ENCODE measurements at regions not wholly inside any gene's neighbourhood (a gene's known extent, or its start where the extent isn't known, plus 50 kb on each side); places are given as distances from the start of the nearest gene placed in this dataset.

DNA sequence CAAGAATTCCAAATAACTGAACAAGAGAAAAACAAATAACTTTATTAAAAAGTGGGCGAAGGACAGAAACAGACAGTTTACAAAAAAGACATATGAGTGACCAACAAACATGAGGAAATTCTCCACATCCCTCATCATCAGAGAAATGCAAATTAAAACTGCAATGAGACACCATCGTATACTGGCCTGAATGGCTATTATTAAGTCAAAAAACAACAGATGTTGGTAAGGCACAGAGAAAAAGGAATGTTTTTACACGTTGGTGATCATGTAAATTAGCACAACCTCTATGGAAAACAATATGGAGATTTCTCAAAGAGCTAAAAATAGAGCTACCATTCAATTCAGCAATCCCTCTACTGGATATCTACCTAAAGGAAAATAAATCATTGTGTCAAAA lies 1260.4 kb upstream of the ALCAM start:
- TF ChIP-seq POLR2A (IDR thresholded peaks at IDR 0.05) (no peak), POLR2AphosphoS5 (IDR thresholded peaks at IDR 0.05; ENCODE audit: insufficient read depth in 1 of 2, low read depth in 1 of 2) (no peak)
